NB4 (cell line): ENCODE measurements at regions not wholly inside any gene's neighbourhood (a gene's known extent, or its start where the extent isn't known, plus 50 kb on each side); places are given as distances from the start of the nearest gene placed in this dataset.

Experiments
- MYC ChIP-seq: IDR thresholded peaks from 2 replicates; pipeline ENCODE4 v1.6.1; 2011; ENCODE audit warnings: low read depth, low read length
- POLR2A ChIP-seq: IDR thresholded peaks from 2 replicates; pipeline ENCODE4 v1.6.1; 2011; ENCODE audit warnings: mild to moderate bottlenecking; ENCODE audit not compliant: insufficient read length; ENCODE audit errors: extremely low read depth
- TF ChIP-seq, protein P1 (sequence below): IDR thresholded peaks from one replicate; pipeline ENCODE4 v1.5.1; 2012; ENCODE audit warnings: low read depth, low read length
- TF ChIP-seq, protein P2 (sequence below): IDR thresholded peaks from 2 replicates; pipeline ENCODE4 v1.6.1; 2011; ENCODE audit warnings: low read depth, low read length

DNA sequence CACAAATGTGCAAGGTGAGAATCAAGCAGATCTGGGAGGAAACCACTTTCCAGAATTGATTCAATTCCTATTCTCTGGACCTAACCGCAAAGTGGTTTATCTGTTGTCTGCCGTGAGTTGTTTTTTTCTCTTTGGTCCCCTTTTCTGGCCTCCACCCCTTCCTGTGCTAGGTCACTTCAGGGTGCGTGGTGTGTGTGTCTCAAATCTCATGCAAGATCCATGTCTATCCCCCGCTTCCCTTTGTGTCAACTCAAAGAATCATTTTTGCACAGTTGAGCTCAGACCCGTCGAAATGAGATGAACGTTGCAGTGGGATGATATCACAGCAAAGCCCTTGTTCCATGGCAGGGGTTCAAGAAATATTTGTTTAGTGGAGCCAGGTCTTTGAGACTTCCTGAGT is 184.5 kb downstream of the GATA3 start:
- TF ChIP-seq, protein P1, sequence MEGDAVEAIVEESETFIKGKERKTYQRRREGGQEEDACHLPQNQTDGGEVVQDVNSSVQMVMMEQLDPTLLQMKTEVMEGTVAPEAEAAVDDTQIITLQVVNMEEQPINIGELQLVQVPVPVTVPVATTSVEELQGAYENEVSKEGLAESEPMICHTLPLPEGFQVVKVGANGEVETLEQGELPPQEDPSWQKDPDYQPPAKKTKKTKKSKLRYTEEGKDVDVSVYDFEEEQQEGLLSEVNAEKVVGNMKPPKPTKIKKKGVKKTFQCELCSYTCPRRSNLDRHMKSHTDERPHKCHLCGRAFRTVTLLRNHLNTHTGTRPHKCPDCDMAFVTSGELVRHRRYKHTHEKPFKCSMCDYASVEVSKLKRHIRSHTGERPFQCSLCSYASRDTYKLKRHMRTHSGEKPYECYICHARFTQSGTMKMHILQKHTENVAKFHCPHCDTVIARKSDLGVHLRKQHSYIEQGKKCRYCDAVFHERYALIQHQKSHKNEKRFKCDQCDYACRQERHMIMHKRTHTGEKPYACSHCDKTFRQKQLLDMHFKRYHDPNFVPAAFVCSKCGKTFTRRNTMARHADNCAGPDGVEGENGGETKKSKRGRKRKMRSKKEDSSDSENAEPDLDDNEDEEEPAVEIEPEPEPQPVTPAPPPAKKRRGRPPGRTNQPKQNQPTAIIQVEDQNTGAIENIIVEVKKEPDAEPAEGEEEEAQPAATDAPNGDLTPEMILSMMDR: no peak
- TF ChIP-seq POLR2A (no peak), MYC (no peak)
- TF ChIP-seq, protein P2, sequence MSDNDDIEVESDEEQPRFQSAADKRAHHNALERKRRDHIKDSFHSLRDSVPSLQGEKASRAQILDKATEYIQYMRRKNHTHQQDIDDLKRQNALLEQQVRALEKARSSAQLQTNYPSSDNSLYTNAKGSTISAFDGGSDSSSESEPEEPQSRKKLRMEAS: no peak
